Suprapubic skin (tissue), 4 donors: ENCODE measurements at regions not wholly inside any gene's neighbourhood (a gene's known extent, or its start where the extent isn't known, plus 50 kb on each side); places are given as distances from the start of the nearest gene placed in this dataset.

Experiments used
- CTCF ChIP-seq, 2 donors: fragments of 200-600 bp in 1 of 2; fragments of 450-650 bp in 1 of 2; sonication (generic) in 1 of 2; IDR thresholded peaks; one replicate each; pipeline ENCODE4 v1.5.1; 2016 to 2019; ENCODE audit warnings: antibody characterized with exemption in 2 of 2, mild to moderate bottlenecking in 1 of 2, moderate library complexity in 1 of 2
- EP300 ChIP-seq: sonication (generic); formaldehyde crosslinking; IDR thresholded peaks from one replicate; pipeline ENCODE4 v1.6.1; 2017; ENCODE audit warnings: antibody characterized with exemption
- POLR2A ChIP-seq, 2 donors: fragments of 450-650 bp; IDR thresholded peaks; one replicate each; pipeline ENCODE4 v1.6.1; 2017; ENCODE audit warnings: antibody characterized with exemption in 2 of 2, mild to moderate bottlenecking in 2 of 2, moderate library complexity in 2 of 2
- POLR2AphosphoS5 ChIP-seq, 3 donors: sonication (generic); formaldehyde crosslinking; IDR thresholded peaks; one replicate each; pipeline ENCODE4 v1.6.1; 2017; ENCODE audit warnings: antibody characterized with exemption in 3 of 3

- TF ChIP-seq POLR2A (IDR thresholded peaks at IDR 0.05) (no peak), CTCF (IDR thresholded peaks at IDR 0.05) (no peak), EP300 (no peak), POLR2AphosphoS5 (IDR thresholded peaks at IDR 0.05) (no peak)
These were observed 138.0 kb downstream of the ZNF674 start for GRCh38 chrX:46407036-46407752.
